Fibroblast of the aortic adventitia (primary cell): ENCODE measurements at regions not wholly inside any gene's neighbourhood (a gene's known extent, or its start where the extent isn't known, plus 50 kb on each side); places are given as distances from the start of the nearest gene placed in this dataset.

Experiments used
- DNase-seq: peaks from one replicate; pipeline ENCODE4 v3.0.0-alpha.2; 2010; ENCODE audit warnings: low read depth
- H3K4me3 ChIP-seq: 2 replicates; pipeline ENCODE4 v1.5.1; 2011; ENCODE audit warnings: low read depth, mild to moderate bottlenecking, control low read depth, low read length, moderate library complexity
- TF ChIP-seq, protein P1 (sequence below): IDR thresholded peaks from 2 replicates; pipeline ENCODE4 v1.5.1; 2011; ENCODE audit warnings: mild to moderate bottlenecking, low read length, control low read depth, inconsistent platforms; ENCODE audit not compliant: insufficient read depth

- no peak overlapping the region for H3K4me3 ChIP-seq
- TF ChIP-seq, protein P1, sequence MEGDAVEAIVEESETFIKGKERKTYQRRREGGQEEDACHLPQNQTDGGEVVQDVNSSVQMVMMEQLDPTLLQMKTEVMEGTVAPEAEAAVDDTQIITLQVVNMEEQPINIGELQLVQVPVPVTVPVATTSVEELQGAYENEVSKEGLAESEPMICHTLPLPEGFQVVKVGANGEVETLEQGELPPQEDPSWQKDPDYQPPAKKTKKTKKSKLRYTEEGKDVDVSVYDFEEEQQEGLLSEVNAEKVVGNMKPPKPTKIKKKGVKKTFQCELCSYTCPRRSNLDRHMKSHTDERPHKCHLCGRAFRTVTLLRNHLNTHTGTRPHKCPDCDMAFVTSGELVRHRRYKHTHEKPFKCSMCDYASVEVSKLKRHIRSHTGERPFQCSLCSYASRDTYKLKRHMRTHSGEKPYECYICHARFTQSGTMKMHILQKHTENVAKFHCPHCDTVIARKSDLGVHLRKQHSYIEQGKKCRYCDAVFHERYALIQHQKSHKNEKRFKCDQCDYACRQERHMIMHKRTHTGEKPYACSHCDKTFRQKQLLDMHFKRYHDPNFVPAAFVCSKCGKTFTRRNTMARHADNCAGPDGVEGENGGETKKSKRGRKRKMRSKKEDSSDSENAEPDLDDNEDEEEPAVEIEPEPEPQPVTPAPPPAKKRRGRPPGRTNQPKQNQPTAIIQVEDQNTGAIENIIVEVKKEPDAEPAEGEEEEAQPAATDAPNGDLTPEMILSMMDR = no peak
- no peak for DNase-seq
Measured at GRCh38 chr5:17339841-17340240, 122.4 kb downstream of the BASP1 start.

DNA sequence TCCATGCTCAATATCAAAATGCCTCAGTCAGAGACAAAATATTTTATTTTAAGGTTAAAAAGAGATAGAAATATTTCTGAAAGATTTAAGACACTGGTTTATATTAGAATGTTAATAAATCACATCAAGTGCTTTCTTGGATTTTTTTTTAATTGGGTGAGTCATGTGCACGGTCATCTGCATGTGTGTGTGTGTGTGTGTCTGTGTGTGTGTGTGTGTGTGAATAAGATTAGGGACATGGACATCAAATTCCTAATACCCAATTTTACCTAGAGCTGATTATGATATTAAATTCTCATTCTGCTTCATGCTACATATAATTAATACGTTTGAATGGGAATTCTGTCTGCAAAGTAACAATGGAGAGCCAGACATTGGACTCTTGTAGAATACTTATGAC lies 122.9 kb downstream of the BASP1 start:
- H3K4me3 ChIP-seq = no peak overlapping the region
- DNase-seq = no peak
- TF ChIP-seq, protein P1 = no peak

DNA sequence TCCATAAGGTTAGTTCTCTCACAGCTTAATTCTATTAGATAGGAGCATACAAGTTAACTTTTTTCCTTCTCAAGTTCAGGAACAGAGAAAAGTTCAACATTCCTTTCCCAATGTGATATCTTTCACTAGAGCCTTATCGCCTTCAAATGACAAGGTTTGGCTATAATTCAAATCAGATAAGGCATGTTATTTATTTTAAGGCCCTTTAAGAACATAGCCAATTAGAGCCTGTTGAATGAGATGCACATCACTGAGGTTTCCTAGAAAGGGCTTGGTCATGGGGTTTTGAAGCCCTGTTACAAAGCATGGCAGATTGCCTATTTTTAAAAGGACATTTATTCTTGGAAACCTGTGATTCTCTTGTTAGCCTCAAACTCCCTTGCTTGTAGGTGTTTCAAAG lies 123.4 kb downstream of the BASP1 start:
- no peak overlapping the region for H3K4me3 ChIP-seq
- TF ChIP-seq, protein P1 = no peak
- peak; percentile 95 for DNase-seq

- DNase-seq = peak; percentile 89
- TF ChIP-seq, protein P1 = no peak
- H3K4me3 ChIP-seq = no peak overlapping the region
Measured at GRCh38 chr5:17343675-17344074, 126.2 kb downstream of the BASP1 start.

DNA sequence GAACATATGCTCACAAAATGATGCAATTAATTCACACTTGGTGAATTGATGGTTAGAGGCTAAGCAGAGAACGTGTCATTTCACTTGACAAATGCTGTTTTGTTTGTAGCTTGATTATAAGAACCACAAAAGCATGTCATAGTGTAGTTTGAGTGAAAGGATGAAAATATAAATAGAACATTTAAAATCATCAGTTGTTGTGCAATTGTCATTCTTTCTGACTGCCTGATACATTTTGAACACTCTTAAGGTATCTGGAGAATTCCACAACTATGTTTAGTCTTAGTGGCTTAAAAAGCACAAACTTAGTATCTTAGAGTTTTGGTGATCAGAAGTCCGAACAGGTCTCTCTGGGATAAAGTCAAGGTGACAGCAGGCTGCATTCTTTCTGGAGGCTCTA lies 129.4 kb downstream of the BASP1 start:
- TF ChIP-seq, protein P1 = no peak
- H3K4me3 ChIP-seq = no peak overlapping the region
- no peak for DNase-seq

DNA sequence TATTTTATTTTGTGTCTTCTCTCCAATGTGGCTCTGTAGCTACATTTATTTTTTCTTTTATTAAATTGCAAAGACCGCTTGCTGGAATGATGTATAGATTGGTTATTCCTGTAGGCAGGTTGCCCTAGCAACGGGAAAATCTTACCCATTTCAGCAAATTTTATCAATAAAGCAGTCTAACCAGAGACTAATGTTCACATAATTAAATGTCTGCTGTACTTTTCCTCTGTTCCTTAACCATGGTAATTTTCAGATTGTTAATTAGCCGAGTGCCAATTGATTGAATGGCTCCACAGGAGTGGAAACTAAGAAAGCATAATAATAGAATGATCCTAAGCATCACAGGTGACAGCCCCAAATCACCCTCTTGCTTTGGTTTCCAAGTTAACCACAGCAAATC lies 134.8 kb downstream of the BASP1 start:
- no peak for DNase-seq
- H3K4me3 ChIP-seq = no peak overlapping the region
- TF ChIP-seq, protein P1 = no peak

DNA sequence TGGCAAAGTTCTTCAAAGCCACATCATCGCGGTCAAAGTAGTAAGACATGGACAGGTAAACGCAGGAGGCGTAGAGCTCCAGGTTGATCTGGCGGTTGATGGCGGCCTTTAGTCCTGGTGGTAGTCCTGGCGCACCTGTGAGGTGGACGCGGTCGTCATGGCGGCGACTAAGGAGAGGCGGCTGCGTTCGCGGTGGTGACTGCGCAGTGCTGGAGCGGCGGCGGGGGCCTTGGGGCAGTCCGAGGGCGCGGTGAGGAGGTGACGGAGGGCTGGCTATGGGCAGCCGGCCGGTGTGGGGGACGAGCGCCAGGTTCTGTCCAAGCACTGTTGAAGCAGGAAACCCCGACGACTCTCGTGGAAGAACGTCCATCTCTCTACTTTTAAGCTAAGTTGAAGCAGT lies 136.8 kb downstream of the BASP1 start:
- TF ChIP-seq, protein P1 = no peak
- DNase-seq = no peak

More for the DNA sequence above, 136.8 kb downstream of the BASP1 start:
- no peak overlapping the region for H3K4me3 ChIP-seq
